ENCODE measurements at regions not wholly inside any gene's neighbourhood (a gene's known extent, or its start where the extent isn't known, plus 50 kb on each side); places are given as distances from the start of the nearest gene placed in this dataset.

DNA sequence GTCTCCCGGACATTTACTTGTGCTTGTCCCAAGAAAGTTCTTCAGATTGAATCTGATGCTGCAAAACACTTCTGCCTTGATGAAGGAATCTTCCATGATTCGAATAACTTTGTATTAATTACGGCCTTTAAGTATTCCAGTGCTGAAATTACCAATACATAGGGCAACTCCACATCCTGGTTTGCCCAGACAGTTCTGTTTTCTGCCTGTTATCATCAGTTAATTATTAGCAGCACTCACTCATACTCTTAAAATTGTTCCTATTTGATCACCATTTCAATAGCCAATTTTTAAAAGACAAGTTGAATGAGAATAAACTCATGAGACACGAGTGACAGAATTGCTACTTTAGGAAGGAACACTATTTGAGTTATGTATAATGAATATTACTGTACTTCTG is 620.7 kb upstream of the ZEB2 start:
- intact Hi-C loops (cut with micrococcal nuclease), result no loop called here
- no peaks in the 10 kb centered on the region for H3K9me2 ChIP-seq (ENCODE audit: insufficient read depth)
- DNase-seq (ENCODE audit: low read depth, low spot score) (no peak), ATAC-seq (no peak)
- TF ChIP-seq, protein P1, sequence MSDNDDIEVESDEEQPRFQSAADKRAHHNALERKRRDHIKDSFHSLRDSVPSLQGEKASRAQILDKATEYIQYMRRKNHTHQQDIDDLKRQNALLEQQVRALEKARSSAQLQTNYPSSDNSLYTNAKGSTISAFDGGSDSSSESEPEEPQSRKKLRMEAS (IDR thresholded peaks at IDR 0.05), result no peak
- TF ChIP-seq, protein P2, sequence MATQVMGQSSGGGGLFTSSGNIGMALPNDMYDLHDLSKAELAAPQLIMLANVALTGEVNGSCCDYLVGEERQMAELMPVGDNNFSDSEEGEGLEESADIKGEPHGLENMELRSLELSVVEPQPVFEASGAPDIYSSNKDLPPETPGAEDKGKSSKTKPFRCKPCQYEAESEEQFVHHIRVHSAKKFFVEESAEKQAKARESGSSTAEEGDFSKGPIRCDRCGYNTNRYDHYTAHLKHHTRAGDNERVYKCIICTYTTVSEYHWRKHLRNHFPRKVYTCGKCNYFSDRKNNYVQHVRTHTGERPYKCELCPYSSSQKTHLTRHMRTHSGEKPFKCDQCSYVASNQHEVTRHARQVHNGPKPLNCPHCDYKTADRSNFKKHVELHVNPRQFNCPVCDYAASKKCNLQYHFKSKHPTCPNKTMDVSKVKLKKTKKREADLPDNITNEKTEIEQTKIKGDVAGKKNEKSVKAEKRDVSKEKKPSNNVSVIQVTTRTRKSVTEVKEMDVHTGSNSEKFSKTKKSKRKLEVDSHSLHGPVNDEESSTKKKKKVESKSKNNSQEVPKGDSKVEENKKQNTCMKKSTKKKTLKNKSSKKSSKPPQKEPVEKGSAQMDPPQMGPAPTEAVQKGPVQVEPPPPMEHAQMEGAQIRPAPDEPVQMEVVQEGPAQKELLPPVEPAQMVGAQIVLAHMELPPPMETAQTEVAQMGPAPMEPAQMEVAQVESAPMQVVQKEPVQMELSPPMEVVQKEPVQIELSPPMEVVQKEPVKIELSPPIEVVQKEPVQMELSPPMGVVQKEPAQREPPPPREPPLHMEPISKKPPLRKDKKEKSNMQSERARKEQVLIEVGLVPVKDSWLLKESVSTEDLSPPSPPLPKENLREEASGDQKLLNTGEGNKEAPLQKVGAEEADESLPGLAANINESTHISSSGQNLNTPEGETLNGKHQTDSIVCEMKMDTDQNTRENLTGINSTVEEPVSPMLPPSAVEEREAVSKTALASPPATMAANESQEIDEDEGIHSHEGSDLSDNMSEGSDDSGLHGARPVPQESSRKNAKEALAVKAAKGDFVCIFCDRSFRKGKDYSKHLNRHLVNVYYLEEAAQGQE (IDR thresholded peaks at IDR 0.05; ENCODE audit: low read depth), result no peak
- TF ChIP-seq SP1 (IDR thresholded peaks at IDR 0.05; ENCODE audit: low read depth) (no peak), ZNF274 (IDR thresholded peaks at IDR 0.05; ENCODE audit: low read depth, low read length) (no peak)
- no peak overlapping the region for H3K9ac ChIP-seq (ENCODE audit: low read length)
- H3K27ac ChIP-seq (ENCODE audit: low read depth, low read length), result no peak overlapping the region
- H3K36me3 ChIP-seq (ENCODE audit: control insufficient read depth in 1 of 2, insufficient read depth in 2 of 2, low read length in 2 of 2), result no peaks in the 10 kb centered on the region
- ChIA-PET POLR2A (no interaction called here), CTCF (no interaction called here), RAD21 (ENCODE audit: low non-redundant PET in 1 of 2, low total read pairs in 2 of 2, uncharacterized antibody in 2 of 2, unreplicated experiment in 2 of 2) (no interaction called here)
- H3K4me2 ChIP-seq (ENCODE audit: low read length), result no peak overlapping the region
- no peaks in the 10 kb centered on the region for H3K79me2 ChIP-seq (ENCODE audit: insufficient read depth, low read length)
- no TSS peak for BruUV-seq (replicated peaks)
- H3K4me3 ChIP-seq (replicated peaks in 1 of 2; ENCODE audit: low read depth in 1 of 2, low read length in 2 of 2), result no peak overlapping the region
- H4K20me1 ChIP-seq (ENCODE audit: insufficient read depth), result no peaks in the 10 kb centered on the region
- H3K27me3 ChIP-seq (ENCODE audit: insufficient read depth, low read length), result no peaks in the 10 kb centered on the region
- H3K4me1 ChIP-seq (ENCODE audit: control insufficient read depth in 1 of 2, insufficient read depth in 2 of 2, low read length in 2 of 2), result no peaks in the 10 kb centered on the region
- H3K9me3 ChIP-seq (ENCODE audit: control insufficient read depth in 1 of 2, insufficient read depth in 1 of 2, low read depth in 1 of 2, low read length in 2 of 2), result no peaks in the 10 kb centered on the region
- no peak overlapping the region for H2AFZ ChIP-seq (ENCODE audit: low read depth, low read length, poor library complexity, severe bottlenecking)

DNA sequence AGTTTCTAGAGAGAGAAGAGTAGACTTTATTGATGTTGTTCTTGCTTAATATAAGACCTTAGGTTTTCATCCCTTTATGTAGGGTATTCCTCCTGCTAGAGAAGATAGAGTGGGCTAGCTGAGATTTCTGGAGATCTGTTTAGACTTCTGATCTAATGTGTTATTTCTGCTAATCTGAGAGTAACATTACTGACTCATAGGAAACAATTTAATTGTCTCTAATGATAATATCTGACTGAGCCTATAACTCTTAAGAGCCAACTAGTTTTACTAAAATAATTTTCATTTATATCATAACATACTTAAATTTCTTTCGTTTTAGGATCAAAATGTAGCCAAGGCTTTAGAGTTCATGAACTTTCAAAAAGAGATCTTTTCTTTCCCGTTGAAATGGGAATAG is 618.7 kb upstream of the ZEB2 start:
- POLR2A ChIA-PET, result no interaction called here
- H3K9me3 ChIP-seq (ENCODE audit: control insufficient read depth in 1 of 2, insufficient read depth in 1 of 2, low read depth in 1 of 2, low read length in 2 of 2), result no peaks in the 10 kb centered on the region
- CTCF ChIA-PET, result no interaction called here
- RAD21 ChIA-PET (ENCODE audit: low non-redundant PET in 1 of 2, low total read pairs in 2 of 2, uncharacterized antibody in 2 of 2, unreplicated experiment in 2 of 2), result no interaction called here
- intact Hi-C loops (cut with micrococcal nuclease), result no loop called here
- BruUV-seq (replicated peaks), result no TSS peak
- H3K4me2 ChIP-seq (ENCODE audit: low read length), result no peak overlapping the region
- H4K20me1 ChIP-seq (ENCODE audit: insufficient read depth), result no peaks in the 10 kb centered on the region
- no peak overlapping the region for H3K4me3 ChIP-seq (replicated peaks in 1 of 2; ENCODE audit: low read depth in 1 of 2, low read length in 2 of 2)
- H3K4me1 ChIP-seq (ENCODE audit: control insufficient read depth in 1 of 2, insufficient read depth in 2 of 2, low read length in 2 of 2), result no peaks in the 10 kb centered on the region
- H3K36me3 ChIP-seq (ENCODE audit: control insufficient read depth in 1 of 2, insufficient read depth in 2 of 2, low read length in 2 of 2), result no peaks in the 10 kb centered on the region
- H3K9me2 ChIP-seq (ENCODE audit: insufficient read depth), result no peaks in the 10 kb centered on the region
- no peak overlapping the region for H2AFZ ChIP-seq (ENCODE audit: low read depth, low read length, poor library complexity, severe bottlenecking)
- DNase-seq (ENCODE audit: low read depth, low spot score) (no peak), ATAC-seq (no peak)
- H3K79me2 ChIP-seq (ENCODE audit: insufficient read depth, low read length), result no peaks in the 10 kb centered on the region
- no peaks in the 10 kb centered on the region for H3K27me3 ChIP-seq (ENCODE audit: insufficient read depth, low read length)
- H3K27ac ChIP-seq (ENCODE audit: low read depth, low read length), result no peak overlapping the region
- no peak overlapping the region for H3K9ac ChIP-seq (ENCODE audit: low read length)
- TF ChIP-seq ZNF274 (IDR thresholded peaks at IDR 0.05; ENCODE audit: low read depth, low read length) (no peak), ZBTB33 (IDR thresholded peaks at IDR 0.05; ENCODE audit: extremely low read depth, insufficient replicate concordance, low read length) (no peak), YY1 (IDR thresholded peaks at IDR 0.05; ENCODE audit: extremely low read depth, insufficient replicate concordance, low read depth, low read length) (no peak), CEBPB (IDR thresholded peaks at IDR 0.05; ENCODE audit: low read depth) (no peak), JUND (IDR thresholded peaks at IDR 0.05) (no peak), POLR2AphosphoS5 (IDR thresholded peaks at IDR 0.05; ENCODE audit: low read depth, low read length) (no peak), SP1 (IDR thresholded peaks at IDR 0.05; ENCODE audit: low read depth) (no peak)
- TF ChIP-seq, protein P2 (IDR thresholded peaks at IDR 0.05; ENCODE audit: low read depth), result no peak
- TF ChIP-seq, protein P1 (IDR thresholded peaks at IDR 0.05), result no peak
